NB4 (cell line): ENCODE measurements at regions not wholly inside any gene's neighbourhood (a gene's known extent, or its start where the extent isn't known, plus 50 kb on each side); places are given as distances from the start of the nearest gene placed in this dataset.

Experiments
- CTCF ChIP-seq: IDR thresholded peaks from one replicate; pipeline ENCODE4 v1.5.1; 2012; ENCODE audit warnings: low read depth, low read length
- MAX ChIP-seq: IDR thresholded peaks from 2 replicates; pipeline ENCODE4 v1.6.1; 2011; ENCODE audit warnings: low read depth, low read length
- MYC ChIP-seq: IDR thresholded peaks from 2 replicates; pipeline ENCODE4 v1.6.1; 2011; ENCODE audit warnings: low read depth, low read length
- POLR2A ChIP-seq: IDR thresholded peaks from 2 replicates; pipeline ENCODE4 v1.6.1; 2011; ENCODE audit warnings: mild to moderate bottlenecking; ENCODE audit not compliant: insufficient read length; ENCODE audit errors: extremely low read depth

- no peak for TF ChIP-seq CTCF
- no peak for TF ChIP-seq MYC
- no peak for TF ChIP-seq MAX
- no peak for TF ChIP-seq POLR2A
Observed at GRCh38 chr15:94141802-94142201, 89.6 kb upstream of the MCTP2 start.
